HCT116 (cell line): ENCODE measurements at regions not wholly inside any gene's neighbourhood (a gene's known extent, or its start where the extent isn't known, plus 50 kb on each side); places are given as distances from the start of the nearest gene placed in this dataset.

Source experiments
- POLR2AphosphoS5 ChIP-seq: IDR thresholded peaks from 2 replicates; pipeline ENCODE4 v1.6.1; 2011; ENCODE audit warnings: mild to moderate bottlenecking, low read depth, low read length, moderate library complexity
- SP1 ChIP-seq: IDR thresholded peaks from 2 replicates; pipeline ENCODE4 v1.6.1; 2012; ENCODE audit warnings: low read depth
- TF ChIP-seq, protein P1 (sequence below), 3 experiments: fragments of 200-600 bp in 1 of 3; sonication (generic) in 1 of 3; IDR thresholded peaks in 2 of 3; conservative IDR thresholded peaks in 1 of 3; 2 replicates each; pipeline ENCODE4 v1.5.1; 2012 to 2017; ENCODE audit warnings: low read depth in 2 of 3, low read length in 2 of 3, antibody characterized with exemption in 1 of 3, borderline replicate concordance in 1 of 3, control low read depth in 1 of 3, mild to moderate bottlenecking in 1 of 3, mixed read lengths in 1 of 3, mixed run types in 1 of 3, moderate library complexity in 1 of 3; ENCODE audit not compliant: insufficient read depth in 1 of 3
- TF ChIP-seq, protein P2 (sequence below): IDR thresholded peaks from 2 replicates; pipeline ENCODE4 v1.6.1; 2012
- TF ChIP-seq, protein P3 (sequence below): IDR thresholded peaks from 2 replicates; pipeline ENCODE4 v1.6.1; 2012; ENCODE audit warnings: low read depth

DNA sequence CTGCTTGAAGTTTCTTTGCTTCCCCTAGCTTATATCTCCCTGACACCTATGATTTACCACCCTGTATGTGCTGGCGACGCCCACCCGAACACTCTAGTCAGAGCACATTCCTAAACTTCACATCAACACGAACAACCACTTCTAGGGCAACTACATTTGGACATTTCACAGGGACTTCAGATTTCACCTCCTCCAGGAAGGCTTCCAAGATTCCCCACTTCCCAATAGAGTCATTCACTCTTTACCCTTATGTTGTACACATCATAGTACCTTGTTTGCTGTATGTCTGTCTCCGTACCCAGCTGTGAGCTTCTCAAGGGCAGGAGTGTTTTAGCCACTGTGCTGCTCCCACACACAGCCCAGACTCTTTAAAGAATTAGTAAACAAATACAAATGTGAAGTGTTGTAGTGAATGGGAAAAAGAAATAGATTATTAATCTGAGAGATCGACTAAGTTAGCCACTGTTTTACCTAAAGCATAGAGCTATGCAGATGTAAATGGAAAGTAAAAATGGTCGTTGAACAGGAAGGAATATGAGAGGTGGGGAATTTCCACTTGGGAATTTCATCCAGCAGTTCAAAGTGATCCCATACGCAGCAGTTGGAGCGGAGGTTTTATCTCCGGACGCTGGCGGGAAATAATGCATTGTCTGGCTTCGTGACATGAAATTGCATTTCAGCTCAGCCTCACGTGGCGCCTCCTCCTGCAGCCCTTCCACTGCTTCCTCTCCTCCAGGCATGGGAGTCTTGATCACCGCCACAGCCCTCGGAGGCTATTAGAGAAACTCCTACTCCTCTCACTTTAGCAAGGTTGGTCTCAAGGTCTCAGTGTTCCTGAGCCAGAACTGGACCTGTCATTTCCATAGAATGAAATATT, 233.4 kb upstream of the COPS8 start:
- TF ChIP-seq POLR2AphosphoS5 (no peak), SP1 (no peak)
- TF ChIP-seq, protein P1, sequence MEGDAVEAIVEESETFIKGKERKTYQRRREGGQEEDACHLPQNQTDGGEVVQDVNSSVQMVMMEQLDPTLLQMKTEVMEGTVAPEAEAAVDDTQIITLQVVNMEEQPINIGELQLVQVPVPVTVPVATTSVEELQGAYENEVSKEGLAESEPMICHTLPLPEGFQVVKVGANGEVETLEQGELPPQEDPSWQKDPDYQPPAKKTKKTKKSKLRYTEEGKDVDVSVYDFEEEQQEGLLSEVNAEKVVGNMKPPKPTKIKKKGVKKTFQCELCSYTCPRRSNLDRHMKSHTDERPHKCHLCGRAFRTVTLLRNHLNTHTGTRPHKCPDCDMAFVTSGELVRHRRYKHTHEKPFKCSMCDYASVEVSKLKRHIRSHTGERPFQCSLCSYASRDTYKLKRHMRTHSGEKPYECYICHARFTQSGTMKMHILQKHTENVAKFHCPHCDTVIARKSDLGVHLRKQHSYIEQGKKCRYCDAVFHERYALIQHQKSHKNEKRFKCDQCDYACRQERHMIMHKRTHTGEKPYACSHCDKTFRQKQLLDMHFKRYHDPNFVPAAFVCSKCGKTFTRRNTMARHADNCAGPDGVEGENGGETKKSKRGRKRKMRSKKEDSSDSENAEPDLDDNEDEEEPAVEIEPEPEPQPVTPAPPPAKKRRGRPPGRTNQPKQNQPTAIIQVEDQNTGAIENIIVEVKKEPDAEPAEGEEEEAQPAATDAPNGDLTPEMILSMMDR (IDR thresholded peaks at IDR 0.05 in 2 of 3, conservative IDR thresholded peaks at IDR 0.05 in 1 of 3; ENCODE audit: borderline replicate concordance in 1 of 3, insufficient read depth in 1 of 3, low read depth in 2 of 3, low read length in 2 of 3) = no peak
- TF ChIP-seq, protein P2, sequence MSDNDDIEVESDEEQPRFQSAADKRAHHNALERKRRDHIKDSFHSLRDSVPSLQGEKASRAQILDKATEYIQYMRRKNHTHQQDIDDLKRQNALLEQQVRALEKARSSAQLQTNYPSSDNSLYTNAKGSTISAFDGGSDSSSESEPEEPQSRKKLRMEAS = no peak
- TF ChIP-seq, protein P3, sequence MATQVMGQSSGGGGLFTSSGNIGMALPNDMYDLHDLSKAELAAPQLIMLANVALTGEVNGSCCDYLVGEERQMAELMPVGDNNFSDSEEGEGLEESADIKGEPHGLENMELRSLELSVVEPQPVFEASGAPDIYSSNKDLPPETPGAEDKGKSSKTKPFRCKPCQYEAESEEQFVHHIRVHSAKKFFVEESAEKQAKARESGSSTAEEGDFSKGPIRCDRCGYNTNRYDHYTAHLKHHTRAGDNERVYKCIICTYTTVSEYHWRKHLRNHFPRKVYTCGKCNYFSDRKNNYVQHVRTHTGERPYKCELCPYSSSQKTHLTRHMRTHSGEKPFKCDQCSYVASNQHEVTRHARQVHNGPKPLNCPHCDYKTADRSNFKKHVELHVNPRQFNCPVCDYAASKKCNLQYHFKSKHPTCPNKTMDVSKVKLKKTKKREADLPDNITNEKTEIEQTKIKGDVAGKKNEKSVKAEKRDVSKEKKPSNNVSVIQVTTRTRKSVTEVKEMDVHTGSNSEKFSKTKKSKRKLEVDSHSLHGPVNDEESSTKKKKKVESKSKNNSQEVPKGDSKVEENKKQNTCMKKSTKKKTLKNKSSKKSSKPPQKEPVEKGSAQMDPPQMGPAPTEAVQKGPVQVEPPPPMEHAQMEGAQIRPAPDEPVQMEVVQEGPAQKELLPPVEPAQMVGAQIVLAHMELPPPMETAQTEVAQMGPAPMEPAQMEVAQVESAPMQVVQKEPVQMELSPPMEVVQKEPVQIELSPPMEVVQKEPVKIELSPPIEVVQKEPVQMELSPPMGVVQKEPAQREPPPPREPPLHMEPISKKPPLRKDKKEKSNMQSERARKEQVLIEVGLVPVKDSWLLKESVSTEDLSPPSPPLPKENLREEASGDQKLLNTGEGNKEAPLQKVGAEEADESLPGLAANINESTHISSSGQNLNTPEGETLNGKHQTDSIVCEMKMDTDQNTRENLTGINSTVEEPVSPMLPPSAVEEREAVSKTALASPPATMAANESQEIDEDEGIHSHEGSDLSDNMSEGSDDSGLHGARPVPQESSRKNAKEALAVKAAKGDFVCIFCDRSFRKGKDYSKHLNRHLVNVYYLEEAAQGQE = no peak
